GM10248 (cell line): ENCODE measurements at regions not wholly inside any gene's neighbourhood (a gene's known extent, or its start where the extent isn't known, plus 50 kb on each side); places are given as distances from the start of the nearest gene placed in this dataset.

Experiments used
- CTCF ChIA-PET: fragments of 300-600 bp; sonication (Branson Sonifier 250); formaldehyde crosslinking; extraction: SDS; loops from one replicate; lab custom pipeline; 2021; ENCODE audit warnings: antibody characterized with exemption; lab: Yijun Ruan, JAX
- POLR2A ChIA-PET: fragments of 350-650 bp; sonication (Branson Sonifier 250); formaldehyde crosslinking; extraction: SDS; loops from one replicate; lab custom pipeline; 2020; ENCODE audit warnings: antibody characterized with exemption; lab: Yijun Ruan, JAX
- DNase-seq: peaks from one replicate; pipeline ENCODE4 v3.0.0; 2012; ENCODE audit errors: extremely low spot score
- TF ChIP-seq, protein P1 (sequence below): IDR thresholded peaks from 2 replicates; pipeline ENCODE4 v1.5.1; 2012; ENCODE audit warnings: mild to moderate bottlenecking, low read depth; ENCODE audit errors: extremely low read depth, missing control alignments, control extremely low read depth

DNA sequence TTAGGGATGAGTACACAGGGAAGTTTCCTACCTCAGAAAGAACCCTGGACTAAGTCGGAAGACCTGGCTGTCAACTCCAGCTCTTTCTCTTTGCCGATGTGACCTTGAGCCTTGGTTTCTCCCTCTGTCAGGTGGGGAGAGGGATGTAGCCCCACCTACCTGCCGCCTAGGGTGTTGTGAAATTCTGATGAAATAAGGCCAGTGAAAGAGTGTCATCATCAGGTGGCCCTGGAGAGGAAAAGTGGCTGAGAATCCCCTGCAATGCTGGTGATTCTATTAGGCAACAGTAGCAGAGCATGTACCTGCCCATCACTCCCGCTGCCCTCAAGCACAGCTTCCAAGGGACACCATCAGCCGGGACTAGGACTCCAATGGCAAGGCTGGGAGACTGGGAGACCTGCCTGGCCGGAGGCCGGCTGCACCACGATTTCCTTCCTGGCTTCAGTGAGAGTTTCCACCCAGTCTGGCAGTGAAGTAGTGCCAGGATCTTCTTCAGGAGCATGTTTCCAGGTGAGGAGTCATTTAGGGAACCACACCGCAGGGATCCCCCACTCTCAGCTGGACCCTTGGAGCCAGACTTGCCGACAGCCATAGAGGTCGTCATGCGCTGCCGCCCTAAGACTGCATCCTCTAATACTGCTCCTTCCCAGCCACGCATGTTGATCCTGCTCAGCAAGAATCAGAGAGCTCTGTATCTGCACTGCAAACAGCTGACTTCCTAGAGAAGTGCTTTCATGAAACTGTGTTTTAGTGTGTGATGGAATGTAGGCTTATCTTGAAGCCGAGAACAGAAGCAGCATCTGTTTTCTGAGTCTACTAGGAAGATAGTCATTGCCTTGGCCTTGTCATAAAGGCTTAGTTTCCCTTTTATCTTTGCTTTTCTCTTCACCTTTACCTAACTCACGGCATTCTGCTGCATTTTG is 88.0 kb upstream of the F3 start:
- no peak for DNase-seq
- TF ChIP-seq, protein P1, sequence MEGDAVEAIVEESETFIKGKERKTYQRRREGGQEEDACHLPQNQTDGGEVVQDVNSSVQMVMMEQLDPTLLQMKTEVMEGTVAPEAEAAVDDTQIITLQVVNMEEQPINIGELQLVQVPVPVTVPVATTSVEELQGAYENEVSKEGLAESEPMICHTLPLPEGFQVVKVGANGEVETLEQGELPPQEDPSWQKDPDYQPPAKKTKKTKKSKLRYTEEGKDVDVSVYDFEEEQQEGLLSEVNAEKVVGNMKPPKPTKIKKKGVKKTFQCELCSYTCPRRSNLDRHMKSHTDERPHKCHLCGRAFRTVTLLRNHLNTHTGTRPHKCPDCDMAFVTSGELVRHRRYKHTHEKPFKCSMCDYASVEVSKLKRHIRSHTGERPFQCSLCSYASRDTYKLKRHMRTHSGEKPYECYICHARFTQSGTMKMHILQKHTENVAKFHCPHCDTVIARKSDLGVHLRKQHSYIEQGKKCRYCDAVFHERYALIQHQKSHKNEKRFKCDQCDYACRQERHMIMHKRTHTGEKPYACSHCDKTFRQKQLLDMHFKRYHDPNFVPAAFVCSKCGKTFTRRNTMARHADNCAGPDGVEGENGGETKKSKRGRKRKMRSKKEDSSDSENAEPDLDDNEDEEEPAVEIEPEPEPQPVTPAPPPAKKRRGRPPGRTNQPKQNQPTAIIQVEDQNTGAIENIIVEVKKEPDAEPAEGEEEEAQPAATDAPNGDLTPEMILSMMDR = no peak
- ChIA-PET CTCF (interaction anchor here (0.6 to 0.9 kb wide), 2 partner anchors 17 to 18 kb away, joined by 3 read pairs; no protein-coding TSS in a partner anchor), POLR2A (no interaction called here)

DNA sequence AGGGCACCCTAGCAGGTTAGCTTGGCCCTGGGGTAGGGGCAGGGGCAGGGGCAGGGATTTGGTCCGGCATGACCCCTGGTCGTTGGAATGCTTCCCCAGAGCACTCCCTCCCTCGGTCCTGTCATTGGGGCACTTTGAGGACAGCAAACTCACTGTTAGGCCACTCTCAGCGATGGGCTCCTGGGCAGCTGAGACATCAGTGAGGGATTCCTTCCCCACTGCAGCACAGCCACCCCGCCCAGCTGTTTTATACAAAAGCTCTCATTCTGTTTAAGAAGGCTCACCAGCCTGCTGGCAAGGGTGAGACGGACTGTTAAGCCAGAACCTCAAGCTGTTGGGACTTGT is 86.9 kb upstream of the F3 start:
- POLR2A ChIA-PET = no interaction called here
- no peak for DNase-seq
- CTCF ChIA-PET = no interaction called here
- TF ChIP-seq, protein P1 = no peak

DNA sequence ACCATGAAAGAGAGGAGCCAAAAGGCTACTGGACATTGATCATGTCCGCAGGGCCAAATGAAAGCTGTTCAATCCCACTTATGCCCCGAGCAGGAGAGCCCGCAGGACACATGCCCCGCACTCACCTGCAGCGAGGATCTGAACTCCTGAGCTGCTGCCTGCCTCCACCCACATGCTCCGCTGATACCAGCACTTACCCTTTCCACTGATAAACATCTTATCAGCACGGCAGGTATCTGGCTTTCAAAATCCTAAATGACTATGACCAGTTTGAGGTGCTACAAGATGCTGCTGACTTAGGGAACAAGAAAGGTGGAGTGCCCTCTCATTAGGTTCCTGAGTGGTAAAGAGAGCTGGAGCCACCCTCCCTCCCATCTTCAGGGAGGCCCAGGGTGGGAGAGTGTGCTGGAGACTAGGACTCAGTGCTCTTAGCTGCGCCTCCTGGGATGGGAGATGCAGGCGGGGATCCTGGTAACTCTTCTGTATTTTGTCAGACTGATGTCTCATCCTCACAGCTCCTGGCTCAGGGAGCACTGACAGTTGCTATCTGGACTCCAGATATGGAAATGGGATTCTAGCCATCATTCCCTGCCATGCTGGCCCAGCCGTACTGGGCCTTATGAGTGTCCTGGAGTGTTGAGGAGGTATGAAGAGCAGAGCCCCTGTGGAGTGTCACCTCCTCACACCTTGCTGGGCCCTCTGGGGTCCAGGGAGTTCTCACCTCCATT is 86.4 kb upstream of the F3 start:
- POLR2A ChIA-PET = no interaction called here
- DNase-seq = no peak
- TF ChIP-seq, protein P1 = no peak
- CTCF ChIA-PET = no interaction called here

DNA sequence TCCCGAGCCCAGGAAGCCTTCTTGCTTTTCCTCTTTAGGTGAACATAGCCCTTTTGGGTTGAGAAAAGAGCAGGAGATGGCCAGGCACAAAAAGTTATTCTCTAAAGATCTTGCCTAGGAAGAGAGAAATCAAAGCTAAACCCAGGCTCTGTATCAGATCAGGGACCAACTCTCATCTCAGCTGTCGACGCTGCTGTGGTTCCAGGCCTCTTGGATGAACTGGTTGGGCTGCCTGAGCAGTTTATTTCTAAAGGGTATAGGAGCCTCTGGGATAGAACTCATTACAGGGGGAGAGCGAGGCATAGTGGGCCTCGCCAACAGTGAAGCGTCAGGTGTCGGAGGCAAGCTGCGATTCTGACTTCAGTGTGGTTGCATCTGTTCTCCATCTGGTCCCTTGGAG is 82.6 kb upstream of the F3 start:
- TF ChIP-seq, protein P1 = no peak
- CTCF ChIA-PET = interaction anchor here (1.6 to 2.8 kb wide), 2 partner anchors 8 to 103 kb away, joined by 3 to 12 read pairs; no protein-coding TSS in a partner anchor
- no peak for DNase-seq
- POLR2A ChIA-PET = no interaction called here

DNA sequence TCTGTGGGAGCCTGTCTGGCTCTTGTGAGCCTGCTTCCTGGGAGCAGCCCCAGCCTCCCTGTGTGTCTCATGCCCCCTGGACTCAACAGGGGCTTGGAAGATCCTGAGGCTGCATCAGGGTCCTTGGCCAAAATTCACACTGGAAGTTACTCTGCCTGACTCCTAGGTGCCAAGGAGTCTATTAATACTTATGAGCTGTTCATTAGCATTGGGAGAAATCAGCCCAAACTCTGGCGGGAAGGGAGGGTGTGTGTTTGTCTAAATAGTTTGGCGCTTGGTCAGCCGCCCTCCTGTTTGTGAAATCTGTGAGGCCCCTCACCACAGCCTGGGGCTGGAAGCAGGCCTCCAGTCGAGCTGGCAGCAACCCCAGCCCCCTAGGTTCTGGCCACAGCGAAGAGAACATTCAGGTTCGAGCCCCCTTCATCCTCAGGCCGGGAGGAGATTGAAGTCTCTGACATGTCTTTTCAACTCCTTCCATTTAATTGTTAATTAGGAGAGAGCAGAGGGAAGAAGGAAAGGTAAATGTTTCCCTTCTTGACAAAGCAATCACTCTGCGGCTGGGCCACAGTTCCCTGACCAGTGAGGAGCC is 82.1 kb upstream of the F3 start:
- POLR2A ChIA-PET = no interaction called here
- CTCF ChIA-PET = interaction anchor here (1.6 kb wide), 1 partner anchor 103 kb away, joined by 3 read pairs; no protein-coding TSS in a partner anchor
- no peak for DNase-seq

DNA sequence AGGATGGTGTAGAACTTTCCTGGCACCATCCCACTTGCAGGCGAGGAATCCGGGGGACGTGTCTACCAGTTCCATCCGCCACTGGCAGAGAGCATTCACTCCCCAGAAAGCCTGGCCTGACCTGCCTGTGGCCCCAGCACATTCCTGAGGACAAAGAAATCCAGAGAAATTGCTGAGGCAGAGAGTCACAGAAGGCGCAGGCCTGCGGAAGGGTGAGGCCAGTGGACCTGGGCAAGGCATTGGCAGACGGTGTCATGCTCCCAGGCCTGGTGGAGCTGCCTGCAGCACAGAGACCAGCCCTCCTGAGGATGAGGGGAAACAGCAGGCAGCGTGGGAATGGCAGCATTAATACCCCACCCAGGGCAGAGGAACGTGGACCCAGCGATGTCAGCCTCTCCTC is 81.2 kb upstream of the F3 start:
- POLR2A ChIA-PET = no interaction called here
- TF ChIP-seq, protein P1 = no peak
- CTCF ChIA-PET = no interaction called here
- no peak for DNase-seq

More for the DNA sequence above, 82.1 kb upstream of the F3 start:
- TF ChIP-seq, protein P1 = no peak
